HG03442 (cell line): ENCODE measurements at regions not wholly inside any gene's neighbourhood (a gene's known extent, or its start where the extent isn't known, plus 50 kb on each side); places are given as distances from the start of the nearest gene placed in this dataset.
"Not testable (repeated sequence)": the region's sequence is repeated elsewhere in the genome, so short reads cannot be mapped to it uniquely, and the experiment has no call there.

ENCODE experiments used
- ATAC-seq: cut with Tn5 transposase; IDR thresholded peaks from one replicate; pipeline ENCODE4 v1.9.1; 2021; ENCODE audit warnings: mild to moderate bottlenecking, moderate library complexity; ENCODE audit not compliant: unreplicated experiment

DNA sequence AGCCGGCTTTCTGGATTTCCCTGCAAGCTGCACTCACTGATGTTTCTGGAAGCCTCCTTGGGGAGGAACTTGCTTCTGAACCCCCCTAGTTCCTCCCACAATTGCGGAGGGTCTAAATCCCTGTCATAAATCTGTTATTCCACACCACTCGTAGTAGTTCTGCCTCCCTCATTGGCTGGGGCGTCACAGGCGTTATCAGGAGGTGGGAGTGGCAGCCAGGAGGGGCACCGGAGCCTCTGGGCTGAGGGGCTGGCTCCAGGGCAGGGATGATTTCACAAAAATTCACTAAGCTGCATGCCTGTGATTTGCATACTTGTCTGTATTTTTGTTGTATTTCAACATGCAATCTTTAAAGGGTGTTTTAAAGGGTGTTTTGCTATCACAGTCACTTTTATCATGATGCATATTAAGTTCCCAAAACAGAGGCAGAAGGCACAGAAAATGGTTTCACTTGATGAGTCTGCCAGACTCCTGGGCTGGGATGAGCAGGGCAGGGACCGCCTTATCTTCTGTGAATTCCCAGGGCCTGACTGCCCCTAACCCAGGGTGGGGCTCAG lies 176.2 kb upstream of the FOXF1 start:
- no peak for ATAC-seq

DNA sequence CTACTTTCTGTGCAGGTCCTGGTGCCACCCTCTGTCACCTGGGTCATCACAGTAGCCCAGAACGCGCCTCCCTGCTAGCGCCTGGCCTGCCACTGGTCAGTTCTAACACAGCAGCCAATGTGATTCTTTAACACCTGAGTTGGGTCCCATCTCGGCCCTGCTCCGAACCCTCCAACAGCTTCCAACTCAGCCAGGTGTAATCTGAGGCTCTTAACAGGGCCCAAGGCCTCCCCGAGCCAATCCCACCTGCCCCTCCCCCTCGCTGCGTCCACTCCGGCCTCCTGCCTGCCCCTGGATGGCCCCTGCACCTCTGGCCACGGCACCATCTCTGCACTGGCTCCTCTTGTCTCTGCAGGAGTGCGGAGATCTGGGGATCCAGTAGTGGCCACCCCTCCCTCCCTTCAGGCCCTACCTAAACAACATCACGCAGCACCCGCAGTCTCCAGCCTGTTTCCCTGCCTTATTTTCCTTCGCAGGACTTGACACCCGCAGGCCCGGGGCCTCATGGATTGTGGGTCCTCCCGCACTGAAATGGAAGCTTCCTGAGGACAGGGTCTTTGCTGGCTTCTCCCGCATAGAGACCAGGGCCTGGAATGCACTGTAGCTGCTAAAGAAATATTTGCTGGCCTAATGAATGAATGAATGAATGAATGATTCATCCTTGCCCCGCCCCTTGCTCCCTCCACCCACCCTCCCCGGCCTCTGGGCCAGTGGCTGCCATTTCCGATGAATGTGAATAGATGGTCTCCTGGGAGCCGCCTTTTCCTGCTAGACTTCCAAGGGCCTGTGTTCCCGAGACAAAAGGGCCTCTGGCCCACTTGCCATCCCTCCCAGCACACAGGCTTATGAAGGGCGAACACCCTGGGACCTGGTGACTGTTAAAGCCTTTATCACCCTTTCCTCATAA lies 174.8 kb upstream of the FOXF1 start:
- ATAC-seq, result no peak

DNA sequence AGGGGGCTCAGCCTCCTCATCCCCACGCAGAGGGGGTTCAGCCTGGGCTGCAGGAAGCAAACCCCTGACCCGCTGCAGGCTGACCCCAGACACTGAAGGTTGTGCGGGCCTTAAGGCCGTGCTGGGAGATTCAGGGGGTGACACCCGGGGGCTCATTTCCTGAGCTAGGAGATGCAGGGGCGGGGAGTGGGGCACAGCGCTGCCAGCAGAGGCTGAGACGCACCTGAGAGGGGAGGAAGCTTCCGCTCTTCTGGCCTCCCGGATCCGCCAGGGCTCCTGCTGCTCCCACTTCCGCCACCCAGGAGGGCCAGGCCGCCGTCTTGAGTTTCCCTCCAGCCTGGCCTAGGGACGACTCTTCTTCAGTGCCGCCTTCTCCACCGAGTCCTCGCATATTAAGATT lies 173.2 kb upstream of the FOXF1 start:
- no peak for ATAC-seq

GRCh38 chr16:86337581-86338402 lies 172.5 kb upstream of the FOXF1 start:
- no peak for ATAC-seq

GRCh38 chr16:86338403-86339115 lies 171.8 kb upstream of the FOXF1 start:
- no peak for ATAC-seq

DNA sequence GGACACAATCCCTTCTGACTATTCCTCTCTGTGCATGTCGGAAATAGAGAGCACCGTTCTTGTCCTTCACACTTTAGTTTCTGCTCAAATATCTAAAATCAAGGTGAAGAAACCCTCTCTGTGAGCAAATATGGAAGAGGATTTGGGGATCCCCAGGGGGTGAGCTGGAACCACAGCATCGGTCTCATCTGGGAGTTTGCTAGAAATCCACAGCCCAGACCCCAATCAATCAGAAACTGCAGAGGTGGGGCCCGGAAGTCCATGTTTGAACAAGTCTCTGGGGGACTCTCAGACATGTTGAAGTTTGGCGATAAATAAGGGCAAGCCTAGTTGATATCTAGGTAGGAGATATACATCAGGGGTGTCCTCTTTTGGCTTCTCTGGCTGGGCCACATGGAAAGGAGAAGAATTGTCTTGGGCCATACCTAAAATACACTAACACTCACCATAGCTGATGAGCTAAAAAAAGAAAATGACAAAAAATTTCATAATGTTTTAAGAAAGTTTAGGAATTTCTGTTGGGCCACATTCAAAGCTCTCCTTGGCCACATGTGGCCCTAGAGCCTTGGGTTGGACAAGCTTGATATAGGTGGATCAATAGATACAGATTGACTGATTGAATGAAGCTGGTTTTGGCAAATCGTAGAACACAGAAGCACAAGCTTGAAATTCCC lies 168.0 kb upstream of the FOXF1 start:
- no peak for ATAC-seq

DNA sequence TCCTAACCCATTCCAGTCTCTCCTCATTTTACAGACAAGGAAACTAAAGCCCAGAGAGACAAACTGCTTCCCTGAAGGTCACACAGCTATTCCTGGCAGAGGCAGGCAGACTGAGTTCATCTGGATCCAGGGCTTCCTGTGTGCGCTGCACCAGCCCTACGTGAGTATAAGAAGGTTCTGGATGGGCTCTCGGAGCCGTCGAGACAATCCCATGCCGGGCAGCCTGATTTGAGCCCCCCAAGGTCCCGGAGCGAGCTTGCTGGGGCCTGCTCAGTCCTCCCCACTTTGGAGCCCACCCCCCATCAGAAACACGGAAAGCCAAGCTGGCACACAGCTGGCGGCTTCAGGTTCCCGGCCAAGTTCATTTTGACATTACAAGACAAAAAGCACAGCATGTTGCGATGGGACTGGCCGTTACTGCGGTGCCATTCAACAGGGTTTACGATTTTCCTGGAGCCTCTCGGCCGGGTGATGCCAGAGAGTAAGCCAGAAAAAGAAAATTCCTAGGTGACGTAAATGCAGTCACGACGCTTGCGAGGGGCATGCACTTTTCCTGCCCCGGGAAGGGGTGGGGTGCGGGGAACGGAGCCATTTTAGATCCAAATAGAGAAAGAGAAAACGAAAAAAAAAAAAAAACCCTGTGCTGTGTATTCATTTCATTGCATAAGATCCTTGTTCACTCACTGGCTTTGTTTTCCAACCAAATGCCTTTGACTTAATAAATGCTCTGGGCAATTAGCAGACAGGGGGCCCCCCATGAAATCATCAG lies 167.1 kb upstream of the FOXF1 start:
- no peak for ATAC-seq

- ATAC-seq, result no peak
Measured at GRCh38 chr16:86343796-86344585, 166.3 kb upstream of the FOXF1 start.

DNA sequence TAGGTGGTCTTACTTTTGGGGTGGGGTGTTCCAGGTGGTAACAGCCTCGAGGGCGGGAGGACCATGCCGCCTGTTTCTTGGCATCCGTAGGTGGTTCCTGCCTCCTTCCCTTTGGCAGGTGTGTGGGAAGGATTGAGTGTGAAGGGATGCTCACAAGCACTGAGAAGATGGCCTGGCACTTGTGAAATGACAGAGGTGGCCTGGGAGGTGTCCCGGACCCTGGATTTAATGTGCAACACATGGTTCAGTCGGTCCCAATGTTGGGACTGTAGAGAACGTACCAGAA lies 165.8 kb upstream of the FOXF1 start:
- ATAC-seq, result no peak

DNA sequence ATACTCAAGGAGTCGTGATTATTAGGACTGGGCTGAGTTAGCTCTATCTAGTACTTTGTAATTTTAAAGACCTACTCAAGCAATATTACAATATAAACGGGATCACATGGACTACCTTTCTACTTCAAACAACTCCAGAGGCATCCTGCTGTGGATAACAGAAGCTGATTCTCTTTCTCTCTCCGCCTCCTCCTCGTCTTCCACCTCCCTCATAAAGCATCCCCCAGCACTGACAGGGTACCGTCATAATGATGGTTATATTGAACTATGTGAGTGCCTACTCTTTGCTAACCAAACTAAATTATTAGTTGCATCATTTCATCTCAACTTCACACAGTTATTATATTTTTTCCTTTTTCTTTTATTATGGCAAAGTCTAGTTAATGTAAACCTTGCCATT lies 165.4 kb upstream of the FOXF1 start:
- no peak for ATAC-seq

- no peak for ATAC-seq
Measured at GRCh38 chr16:86345516-86345915, 164.8 kb upstream of the FOXF1 start.

DNA sequence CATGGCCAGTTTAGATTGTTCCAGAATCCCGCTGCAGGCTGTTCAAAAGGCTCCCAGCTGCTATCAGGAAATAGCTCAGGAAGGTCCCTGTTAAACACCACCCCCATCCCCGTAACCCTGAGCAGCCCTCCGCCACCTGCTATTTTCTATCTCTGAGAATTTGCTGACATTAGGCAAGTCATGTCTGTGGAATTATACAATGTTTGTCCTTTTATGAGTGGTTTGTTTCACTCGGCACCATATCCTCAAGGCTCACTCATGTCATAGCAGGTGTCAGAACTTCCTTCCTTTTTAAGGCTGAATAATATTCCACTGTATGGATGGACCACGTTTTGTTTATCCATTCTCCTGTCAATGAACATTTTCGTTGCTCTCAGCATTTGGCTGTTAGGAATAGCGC lies 164.3 kb upstream of the FOXF1 start:
- ATAC-seq, result no peak

- no peak for ATAC-seq
Measured at GRCh38 chr16:86347090-86347489, 163.2 kb upstream of the FOXF1 start.

GRCh38 chr16:86347916-86348555 lies 162.3 kb upstream of the FOXF1 start:
- no peak for ATAC-seq

DNA sequence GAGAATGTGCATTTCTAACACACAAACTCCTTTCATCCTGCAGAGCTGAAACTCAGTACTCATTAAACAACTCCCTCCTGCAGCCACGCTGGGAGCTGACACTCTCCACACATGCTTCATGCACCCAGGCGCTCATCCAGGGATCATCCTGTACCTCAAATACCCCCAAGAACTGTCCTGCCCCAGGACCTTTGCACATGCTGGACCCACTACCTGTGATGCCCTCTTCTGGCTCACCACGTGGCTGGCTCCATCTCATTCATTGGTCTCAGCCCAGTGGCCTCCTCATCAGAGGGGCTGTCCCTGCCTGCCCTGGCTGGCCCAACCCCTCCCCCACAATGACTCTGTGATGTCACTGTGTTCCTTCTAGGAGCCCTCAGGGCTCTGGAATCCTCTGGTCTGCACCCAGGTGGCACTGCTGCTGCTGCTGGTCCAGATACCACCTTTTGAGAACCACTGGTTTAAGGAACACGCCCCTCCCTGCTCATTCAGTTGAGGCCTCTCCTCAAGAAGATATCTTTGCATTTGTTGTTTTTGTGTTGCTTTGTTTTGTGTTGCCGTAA lies 160.9 kb upstream of the FOXF1 start:
- no peak for ATAC-seq

DNA sequence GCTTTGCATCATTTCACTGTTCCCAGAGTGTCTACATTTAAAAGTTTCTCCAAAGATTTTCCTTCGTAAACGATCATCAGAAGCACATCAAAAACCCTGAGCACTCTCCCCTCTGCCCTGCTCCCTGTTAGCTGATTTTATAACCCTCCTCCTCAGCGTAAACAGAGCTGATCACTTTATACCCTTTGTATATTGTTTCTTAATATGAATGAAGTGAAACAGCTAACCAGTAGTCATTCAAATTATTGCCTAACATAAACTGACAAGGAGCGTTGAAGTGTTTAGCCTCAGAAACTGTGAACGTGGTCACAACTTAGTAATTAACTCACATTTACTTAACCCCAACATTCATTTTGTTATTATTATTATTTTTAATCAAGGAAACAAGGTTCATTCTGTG lies 160.0 kb upstream of the FOXF1 start:
- ATAC-seq, result no peak

DNA sequence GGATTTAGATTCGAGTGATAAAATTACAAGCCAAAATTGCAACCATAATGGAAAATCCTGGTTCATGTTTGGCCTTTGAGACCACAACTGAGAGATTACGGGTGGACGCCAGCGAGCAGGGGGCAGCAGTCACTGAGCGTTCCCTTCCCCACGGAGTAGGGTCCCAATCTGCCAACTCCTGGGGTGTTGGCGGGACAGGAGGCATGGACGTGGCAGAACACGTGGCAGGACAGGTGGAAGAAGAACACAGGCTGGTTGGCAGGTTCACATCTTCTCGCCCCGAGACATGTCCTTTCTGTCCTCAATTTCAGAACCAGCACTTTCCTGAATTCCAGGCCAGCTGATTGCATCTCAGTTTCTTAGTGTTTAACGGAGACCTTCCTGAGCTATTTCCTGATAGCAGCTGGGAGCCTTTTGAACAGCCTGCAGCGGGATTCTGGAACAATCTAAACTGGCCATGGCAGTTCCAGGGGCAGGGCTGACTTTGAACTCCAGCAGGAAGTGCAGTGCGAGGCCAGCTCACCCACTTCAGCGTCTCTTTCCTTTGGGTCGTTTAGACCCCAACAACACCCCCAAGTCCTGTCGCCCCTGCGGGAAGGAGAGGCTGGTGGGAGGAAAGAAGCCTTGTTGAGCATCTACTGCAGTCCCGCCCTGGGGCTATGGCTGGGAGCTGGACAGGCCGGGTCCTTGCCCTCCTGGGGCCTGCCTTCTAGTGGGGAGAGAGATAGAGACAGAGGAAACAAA lies 159.1 kb upstream of the FOXF1 start:
- no peak for ATAC-seq

DNA sequence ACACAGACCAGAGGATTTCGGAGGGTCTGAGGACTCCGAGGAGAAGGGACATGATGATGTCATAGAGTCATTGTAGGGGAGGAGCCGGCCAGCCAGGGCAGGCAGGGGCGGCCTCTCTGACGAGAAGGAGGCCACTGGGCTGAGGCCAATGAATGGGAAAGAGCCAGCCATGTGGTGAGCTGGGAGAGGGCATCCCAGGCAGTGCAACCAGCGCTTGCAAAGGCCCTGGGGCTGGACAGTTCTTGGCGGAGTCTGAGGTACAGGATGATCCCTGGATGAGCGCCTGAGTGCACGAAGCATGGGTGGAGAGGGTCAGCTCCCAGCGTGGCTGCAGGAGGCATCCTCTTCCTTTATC lies 158.6 kb upstream of the FOXF1 start:
- ATAC-seq, result not testable (repeated sequence)
